Caco-2 (cell line): ENCODE measurements at regions not wholly inside any gene's neighbourhood (a gene's known extent, or its start where the extent isn't known, plus 50 kb on each side); places are given as distances from the start of the nearest gene placed in this dataset.

Experiments
- BruUV-seq: library from RNA; stranded (reverse); fragments of 400-500 nt; replicated peaks from 2 replicates; lab custom pipeline; 2021; lab: Mats Ljungman, UMichigan
- CTCF ChIA-PET: fragments of 300-600 bp; sonication (Branson Sonifier 250); formaldehyde crosslinking; loops from one replicate; lab custom pipeline; 2022; ENCODE audit warnings: antibody characterized with exemption; lab: Charles Lee
- POLR2A ChIA-PET: fragments of 300-600 bp; sonication (Branson Sonifier 250); formaldehyde crosslinking; loops from one replicate; lab custom pipeline; 2022; ENCODE audit warnings: antibody characterized with exemption; lab: Charles Lee
- DNase-seq, 2 experiments: peaks; one replicate each; pipeline versions ENCODE4 v3.0.0 to v3.0.0-alpha.2; 2020 to 2022
- H3K27me3 ChIP-seq: replicated peaks from 2 replicates; pipeline ENCODE4 v1.6.0; 2011; ENCODE audit warnings: low read length; ENCODE audit not compliant: control insufficient read depth, insufficient read depth
- H3K36me3 ChIP-seq: 2 replicates; pipeline ENCODE4 v1.5.1; 2011; ENCODE audit warnings: low read length; ENCODE audit not compliant: control insufficient read depth, insufficient read depth
- H3K4me1 ChIP-seq: fragments of 250-450 bp; sonication (Bioruptor Pico); 2 replicates; pipeline ENCODE4 v1.5.1; 2020; ENCODE audit warnings: mild to moderate bottlenecking
- H3K4me3 ChIP-seq: 2 replicates; pipeline ENCODE4 v1.5.1; 2011; ENCODE audit warnings: low read depth, mild to moderate bottlenecking, control low read depth, low read length
- H3K9me3 ChIP-seq: fragments of 250-450 bp; sonication (Bioruptor Pico); 2 replicates; pipeline ENCODE4 v1.5.1; 2020; ENCODE audit warnings: mild to moderate bottlenecking, moderate library complexity
- H3K27ac Mint-ChIP-seq: one replicate; pipeline ENCODE4 v1.8.0; 2022; ENCODE audit warnings: mixed read lengths; ENCODE audit not compliant: unreplicated experiment
- H3K27me3 Mint-ChIP-seq: one replicate; pipeline ENCODE4 v1.8.0; 2022; ENCODE audit warnings: mixed read lengths; ENCODE audit not compliant: insufficient read depth, unreplicated experiment
- H3K36me3 Mint-ChIP-seq: one replicate; pipeline ENCODE4 v1.8.0; 2022; ENCODE audit warnings: mild to moderate bottlenecking, mixed read lengths; ENCODE audit not compliant: insufficient read depth, unreplicated experiment
- H3K4me1 Mint-ChIP-seq: one replicate; pipeline ENCODE4 v1.8.0; 2022; ENCODE audit warnings: low read depth, mixed read lengths; ENCODE audit not compliant: unreplicated experiment
- H3K4me3 Mint-ChIP-seq: one replicate; pipeline ENCODE4 v1.8.0; 2022; ENCODE audit warnings: mild to moderate bottlenecking, moderate library complexity, mixed read lengths; ENCODE audit not compliant: unreplicated experiment
- H3K9me3 Mint-ChIP-seq: one replicate; pipeline ENCODE4 v1.8.0; 2022; ENCODE audit warnings: mixed read lengths; ENCODE audit not compliant: unreplicated experiment
- CTCF ChIP-seq, 2 experiments: fragments of 200-600 bp in 1 of 2; IDR thresholded peaks; 1 replicate in 1 of 2; 2 replicates in 1 of 2; pipeline versions ENCODE4 v1.5.1 to v1.8.0; 2011 to 2022; ENCODE audit warnings: antibody characterized with exemption in 1 of 2, control low read depth in 1 of 2, inconsistent platforms in 1 of 2, low read depth in 1 of 2, low read length in 1 of 2, mild to moderate bottlenecking in 1 of 2, moderate library complexity in 1 of 2; ENCODE audit not compliant: insufficient read depth in 1 of 2, severe bottlenecking in 1 of 2, unreplicated experiment in 1 of 2
- intact Hi-C: fragments of 100-400 bp; cut with micrococcal nuclease; formaldehyde crosslinking; loops from one replicate; pipeline ENCODE4 v1.10.0; 2022; ENCODE audit not compliant: unreplicated experiment

- CTCF ChIA-PET = no interaction called here
- Histone ChIP-seq H3K9me3 (no peaks in the 10 kb centered on the region), H3K4me3 (no peak overlapping the region), H3K4me1 (no peaks in the 10 kb centered on the region), H3K36me3 (no peaks in the 10 kb centered on the region), H3K27me3 (no peaks in the 10 kb centered on the region)
- peaks cover 6% of the 10 kb centered on the region for H3K27me3 Mint-ChIP-seq
- no peak for DNase-seq
- H3K4me3 Mint-ChIP-seq = no peak overlapping the region
- intact Hi-C loops = no loop called here
- no peaks in the 10 kb centered on the region for H3K36me3 Mint-ChIP-seq
- H3K4me1 Mint-ChIP-seq = peaks cover 7% of the 10 kb centered on the region
- POLR2A ChIA-PET = no interaction called here
- no peaks in the 10 kb centered on the region for H3K9me3 Mint-ChIP-seq
- H3K27ac Mint-ChIP-seq = no peak overlapping the region
- BruUV-seq = no TSS peak
- TF ChIP-seq CTCF (IDR thresholded peaks at IDR 0.05; ENCODE audit: insufficient read depth in 1 of 2, low read depth in 1 of 2, low read length in 1 of 2, severe bottlenecking in 1 of 2, unreplicated experiment in 1 of 2) = no peak
These were observed 149.5 kb upstream of the PTCH1 start for GRCh38 chr9:95666096-95666784.

GRCh38 chr9:95653246-95653645, 136.5 kb upstream of the PTCH1 start:
- no TSS peak for BruUV-seq
- Mint-ChIP-seq H3K27ac (no peak overlapping the region), H3K9me3 (peaks cover 2% of the 10 kb centered on the region), H3K4me3 (no peak overlapping the region), H3K36me3 (no peaks in the 10 kb centered on the region), H3K27me3 (no peaks in the 10 kb centered on the region), H3K4me1 (no peaks in the 10 kb centered on the region)
- H3K4me1 ChIP-seq = no peaks in the 10 kb centered on the region
- no peaks in the 10 kb centered on the region for H3K36me3 ChIP-seq
- ChIA-PET POLR2A (no interaction called here), CTCF (no interaction called here)
- no peak for TF ChIP-seq CTCF (IDR thresholded peaks at IDR 0.05; ENCODE audit: insufficient read depth in 1 of 2, low read depth in 1 of 2, low read length in 1 of 2, severe bottlenecking in 1 of 2, unreplicated experiment in 1 of 2)
- DNase-seq = no peak
- H3K27me3 ChIP-seq = no peaks in the 10 kb centered on the region
- intact Hi-C loops = no loop called here
- no peak overlapping the region for H3K4me3 ChIP-seq
- peaks cover 3% of the 10 kb centered on the region; the same call in 1 of the 2 replicates for H3K9me3 ChIP-seq

GRCh38 chr9:95650720-95651119, 133.9 kb upstream of the PTCH1 start:
- Mint-ChIP-seq H3K27ac (no peak overlapping the region), H3K36me3 (no peaks in the 10 kb centered on the region), H3K9me3 (no peaks in the 10 kb centered on the region), H3K4me1 (no peaks in the 10 kb centered on the region), H3K27me3 (no peaks in the 10 kb centered on the region), H3K4me3 (no peak overlapping the region)
- intact Hi-C loops = no loop called here
- ChIA-PET CTCF (no interaction called here), POLR2A (no interaction called here)
- no peaks in the 10 kb centered on the region for H3K27me3 ChIP-seq
- TF ChIP-seq CTCF (IDR thresholded peaks at IDR 0.05; ENCODE audit: insufficient read depth in 1 of 2, low read depth in 1 of 2, low read length in 1 of 2, severe bottlenecking in 1 of 2, unreplicated experiment in 1 of 2) = no peak
- no peak for DNase-seq
- H3K4me1 ChIP-seq = no peaks in the 10 kb centered on the region
- H3K36me3 ChIP-seq = no peaks in the 10 kb centered on the region
- no peaks in the 10 kb centered on the region for H3K9me3 ChIP-seq
- BruUV-seq = no TSS peak
- H3K4me3 ChIP-seq = no peak overlapping the region
